Suprapubic skin (tissue), 4 donors: ENCODE measurements at regions not wholly inside any gene's neighbourhood (a gene's known extent, or its start where the extent isn't known, plus 50 kb on each side); places are given as distances from the start of the nearest gene placed in this dataset.

Experiments
- CTCF ChIP-seq, 2 donors: fragments of 200-600 bp in 1 of 2; fragments of 450-650 bp in 1 of 2; sonication (generic) in 1 of 2; IDR thresholded peaks; one replicate each; pipeline ENCODE4 v1.5.1; 2016 to 2019; ENCODE audit warnings: antibody characterized with exemption in 2 of 2, mild to moderate bottlenecking in 1 of 2, moderate library complexity in 1 of 2
- EP300 ChIP-seq: sonication (generic); formaldehyde crosslinking; IDR thresholded peaks from one replicate; pipeline ENCODE4 v1.6.1; 2017; ENCODE audit warnings: antibody characterized with exemption
- POLR2A ChIP-seq, 2 donors: fragments of 450-650 bp; IDR thresholded peaks; one replicate each; pipeline ENCODE4 v1.6.1; 2017; ENCODE audit warnings: antibody characterized with exemption in 2 of 2, mild to moderate bottlenecking in 2 of 2, moderate library complexity in 2 of 2
- POLR2AphosphoS5 ChIP-seq, 3 donors: sonication (generic); formaldehyde crosslinking; IDR thresholded peaks; one replicate each; pipeline ENCODE4 v1.6.1; 2017; ENCODE audit warnings: antibody characterized with exemption in 3 of 3

GRCh38 chr1:201774224-201774982, 54.6 kb upstream of the IPO9 start:
- TF ChIP-seq CTCF (IDR thresholded peaks at IDR 0.05) (no peak), POLR2A (IDR thresholded peaks at IDR 0.05) (no peak), POLR2AphosphoS5 (IDR thresholded peaks at IDR 0.05) (no peak), EP300 (no peak)
